ENCODE measurements at regions not wholly inside any gene's neighbourhood (a gene's known extent, or its start where the extent isn't known, plus 50 kb on each side); places are given as distances from the start of the nearest gene placed in this dataset.
"Not testable (repeated sequence)": the region's sequence is repeated elsewhere in the genome, so short reads cannot be mapped to it uniquely, and the experiment has no call there.

DNA sequence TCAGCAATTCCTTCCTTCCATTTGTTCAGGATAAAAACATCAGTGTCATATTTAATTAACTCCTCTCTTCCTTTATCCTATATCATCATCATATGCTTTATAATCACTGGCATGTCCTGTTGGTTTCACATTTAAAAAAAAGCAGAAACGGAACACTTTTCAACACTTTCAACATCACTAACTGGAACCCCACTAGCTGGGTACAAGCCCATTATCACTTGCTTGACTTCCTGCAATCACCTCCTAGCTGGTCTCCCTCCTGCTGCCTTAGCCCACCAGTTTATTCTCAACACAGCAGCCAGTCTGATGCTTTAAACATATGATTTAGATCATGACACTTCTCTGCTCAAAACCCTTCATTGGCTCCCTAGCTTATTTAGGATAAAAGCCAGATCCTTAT lies 116.4 kb upstream of the LSM6 start:
- H3K9me3 Mint-ChIP-seq, result no peaks in the 10 kb centered on the region
- peaks cover 19% of the 10 kb centered on the region for H3K27me3 Mint-ChIP-seq
- ATAC-seq (replicated peaks), result no peak
- H3K4me1 Mint-ChIP-seq, result no peaks in the 10 kb centered on the region
- H3K4me3 Mint-ChIP-seq, result no peak overlapping the region
- H3K36me3 Mint-ChIP-seq (ENCODE audit: low read depth), result no peaks in the 10 kb centered on the region
- H3K27ac Mint-ChIP-seq, result no peak overlapping the region

DNA sequence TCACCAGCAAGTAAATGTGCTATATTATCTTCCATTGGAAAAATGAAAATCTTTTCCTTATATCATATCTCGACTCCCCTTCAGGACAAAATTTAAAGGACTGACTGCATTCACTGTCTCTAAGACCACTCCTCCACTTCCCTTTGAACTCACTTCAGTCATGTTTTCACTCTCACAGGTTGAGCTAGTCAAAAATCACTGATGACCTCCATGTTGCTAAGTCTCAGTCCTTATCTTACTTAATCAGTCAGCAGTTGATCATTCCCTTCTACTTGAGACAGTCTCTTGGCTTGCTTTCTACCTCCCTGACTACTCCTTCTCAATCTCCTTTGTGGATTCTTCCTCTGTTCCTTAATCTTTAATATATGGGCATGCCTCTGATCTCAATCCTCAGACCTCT lies 117.0 kb upstream of the LSM6 start:
- no peak overlapping the region for H3K4me3 Mint-ChIP-seq
- ATAC-seq (replicated peaks), result no peak
- no peaks in the 10 kb centered on the region for H3K4me1 Mint-ChIP-seq
- no peaks in the 10 kb centered on the region for H3K9me3 Mint-ChIP-seq
- peaks cover 13% of the 10 kb centered on the region for H3K27me3 Mint-ChIP-seq
- H3K27ac Mint-ChIP-seq, result no peak overlapping the region
- no peaks in the 10 kb centered on the region for H3K36me3 Mint-ChIP-seq (ENCODE audit: low read depth)

DNA sequence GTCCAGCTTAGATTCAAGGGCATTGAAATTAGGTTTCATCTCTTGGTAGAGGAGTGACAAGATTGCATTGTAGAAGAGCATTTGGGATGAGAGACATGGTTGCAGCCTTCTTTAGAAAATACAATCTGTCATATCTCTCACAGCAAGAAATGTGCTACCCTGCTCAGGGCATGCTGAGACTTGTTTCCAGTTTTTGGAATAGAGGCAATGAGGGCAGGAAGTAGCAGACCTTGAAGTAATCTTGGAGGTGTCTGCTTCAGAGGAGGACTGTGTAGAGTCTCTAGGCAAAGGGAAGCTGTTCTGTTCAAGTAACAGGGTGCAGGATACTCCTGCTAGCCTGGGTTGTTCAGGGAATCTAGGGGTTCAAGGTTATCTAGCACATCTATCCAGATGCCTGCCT lies 116.1 kb upstream of the ZNF827 start:
- H3K4me3 Mint-ChIP-seq, result no peak overlapping the region
- H3K27me3 Mint-ChIP-seq, result peaks cover 3% of the 10 kb centered on the region
- no peaks in the 10 kb centered on the region for H3K36me3 Mint-ChIP-seq (ENCODE audit: low read depth)
- no peak for ATAC-seq (replicated peaks)
- H3K9me3 Mint-ChIP-seq, result no peaks in the 10 kb centered on the region
- no peak overlapping the region for H3K27ac Mint-ChIP-seq
- H3K4me1 Mint-ChIP-seq, result no peaks in the 10 kb centered on the region

DNA sequence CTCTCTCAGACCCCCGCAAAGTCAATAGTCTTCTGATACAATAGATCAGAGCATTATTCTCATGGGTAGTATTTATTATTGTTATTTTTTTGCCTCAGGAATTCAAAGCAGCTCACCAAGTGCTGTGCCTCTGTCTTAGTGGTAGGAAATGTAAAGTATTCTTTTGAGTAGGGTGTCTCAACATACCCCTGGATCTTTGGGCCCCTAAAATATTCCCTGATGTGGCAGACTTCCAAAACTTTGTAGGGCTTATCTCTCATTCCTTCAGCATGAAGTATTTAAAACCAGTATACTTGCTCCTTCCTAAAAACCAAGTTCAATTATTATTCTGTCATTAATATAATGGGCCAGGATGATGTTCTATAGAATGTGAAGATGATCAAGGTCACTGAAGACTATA lies 115.3 kb upstream of the ZNF827 start:
- H3K27ac Mint-ChIP-seq, result no peak overlapping the region
- peaks cover 3% of the 10 kb centered on the region for H3K27me3 Mint-ChIP-seq
- no peaks in the 10 kb centered on the region for H3K4me1 Mint-ChIP-seq
- no peaks in the 10 kb centered on the region for H3K9me3 Mint-ChIP-seq
- no peaks in the 10 kb centered on the region for H3K36me3 Mint-ChIP-seq (ENCODE audit: low read depth)
- no peak overlapping the region for H3K4me3 Mint-ChIP-seq
- no peak for ATAC-seq (replicated peaks)

DNA sequence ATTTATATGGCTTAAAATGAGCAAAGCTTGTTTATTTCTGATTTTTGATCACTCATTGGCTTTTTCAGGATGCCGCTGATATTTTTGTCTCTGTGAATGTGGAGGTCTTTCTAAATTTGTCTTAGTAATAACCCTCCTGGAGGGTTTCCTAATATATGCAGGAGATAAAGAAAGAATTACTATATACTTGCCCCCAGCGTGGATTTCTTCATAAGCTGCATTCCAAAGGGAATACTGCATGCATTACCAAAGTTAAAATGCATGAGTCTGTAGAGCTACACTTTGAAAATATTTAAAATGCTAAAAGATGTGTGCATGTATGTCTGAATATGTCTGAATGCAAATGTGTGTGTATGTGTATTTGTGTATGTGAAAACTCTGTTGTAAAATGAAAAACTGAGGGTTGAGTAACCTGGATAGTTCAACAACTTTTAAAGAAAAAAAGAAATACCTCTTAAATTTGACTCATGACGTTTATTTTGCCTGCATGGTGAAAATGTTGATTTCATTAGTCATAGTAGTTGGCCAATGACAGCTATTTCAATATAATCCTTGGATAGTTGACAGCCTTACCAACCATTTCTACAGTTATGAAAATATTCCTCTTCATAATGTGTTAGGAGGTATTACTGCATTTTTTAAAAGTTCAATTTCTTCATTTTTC lies 113.2 kb upstream of the ZNF827 start:
- Mint-ChIP-seq H3K4me1 (no peaks in the 10 kb centered on the region), H3K4me3 (no peak overlapping the region), H3K27ac (no peak overlapping the region), H3K36me3 (ENCODE audit: low read depth) (no peaks in the 10 kb centered on the region), H3K9me3 (no peaks in the 10 kb centered on the region), H3K27me3 (peaks cover 5% of the 10 kb centered on the region)
- no peak for ATAC-seq (replicated peaks)

DNA sequence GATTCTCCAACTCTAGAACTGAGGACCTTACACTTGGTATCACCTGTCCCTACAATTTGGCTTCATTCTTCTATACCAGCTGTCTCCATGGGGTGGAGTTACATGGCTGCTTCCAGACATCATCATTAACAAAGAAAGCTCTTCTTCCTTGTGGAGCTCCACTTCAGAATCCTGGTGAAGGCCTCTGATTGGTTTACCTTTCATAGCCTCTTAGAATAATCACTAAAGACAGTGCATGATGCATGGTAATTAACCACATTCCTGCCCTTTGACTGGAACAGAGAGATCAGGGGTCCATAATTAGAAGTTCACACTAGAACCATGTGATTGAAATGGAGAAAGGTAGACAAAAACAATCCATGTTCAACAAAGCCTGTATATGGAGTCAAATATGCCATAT lies 112.6 kb upstream of the ZNF827 start:
- no peaks in the 10 kb centered on the region for H3K4me1 Mint-ChIP-seq
- no peak overlapping the region for H3K27ac Mint-ChIP-seq
- H3K36me3 Mint-ChIP-seq (ENCODE audit: low read depth), result no peaks in the 10 kb centered on the region
- peaks cover 9% of the 10 kb centered on the region for H3K27me3 Mint-ChIP-seq
- ATAC-seq (replicated peaks), result no peak
- H3K4me3 Mint-ChIP-seq, result no peak overlapping the region
- no peaks in the 10 kb centered on the region for H3K9me3 Mint-ChIP-seq

DNA sequence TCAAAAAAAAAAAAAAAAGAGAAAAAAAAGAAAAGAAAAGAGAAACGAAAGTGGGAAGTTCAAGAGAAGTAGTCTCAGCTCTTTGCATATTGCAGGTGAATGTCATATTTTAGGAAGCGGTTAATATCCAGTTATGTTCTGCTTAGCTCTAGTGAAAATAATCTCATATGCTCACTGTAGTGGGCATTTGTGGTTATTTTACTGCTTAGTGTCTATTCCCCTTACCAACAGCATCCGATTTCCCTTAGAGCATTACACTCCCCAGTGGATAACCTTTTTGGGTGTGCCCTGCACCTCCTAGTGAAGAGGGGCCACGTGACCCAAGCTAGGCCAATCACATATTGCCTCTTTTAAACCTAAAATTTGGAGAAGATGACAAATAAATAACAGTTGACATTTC lies 111.2 kb upstream of the ZNF827 start:
- peaks cover 5% of the 10 kb centered on the region for H3K27me3 Mint-ChIP-seq
- ATAC-seq (replicated peaks), result no peak
- H3K4me1 Mint-ChIP-seq, result no peaks in the 10 kb centered on the region
- no peaks in the 10 kb centered on the region for H3K9me3 Mint-ChIP-seq
- H3K36me3 Mint-ChIP-seq (ENCODE audit: low read depth), result no peaks in the 10 kb centered on the region
- no peak overlapping the region for H3K4me3 Mint-ChIP-seq
- H3K27ac Mint-ChIP-seq, result no peak overlapping the region

DNA sequence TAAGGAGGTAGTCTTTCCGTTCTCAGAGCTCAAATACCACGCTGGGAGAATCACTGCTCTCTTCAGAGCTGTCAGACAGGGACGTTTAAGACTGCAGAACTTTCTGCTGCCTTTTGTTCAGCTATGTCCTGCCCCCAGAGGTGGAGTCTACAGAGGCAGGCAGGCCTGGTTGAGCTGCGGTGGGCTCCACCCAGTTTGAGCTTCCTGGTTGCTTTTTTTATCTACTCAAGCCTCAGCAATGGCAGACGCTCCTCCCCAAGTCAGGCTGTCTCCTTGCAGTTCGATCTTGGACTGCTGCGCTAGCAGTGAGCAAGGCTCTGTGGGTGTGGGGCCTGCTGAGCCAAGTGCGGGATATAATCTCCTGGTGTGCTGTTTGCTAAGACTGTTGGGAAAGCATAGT lies 109.1 kb upstream of the ZNF827 start:
- H3K27me3 Mint-ChIP-seq; H3K4me1 Mint-ChIP-seq; H3K36me3 Mint-ChIP-seq (ENCODE audit: low read depth); H3K4me3 Mint-ChIP-seq; H3K9me3 Mint-ChIP-seq; ATAC-seq (replicated peaks); H3K27ac Mint-ChIP-seq: not testable (repeated sequence)

DNA sequence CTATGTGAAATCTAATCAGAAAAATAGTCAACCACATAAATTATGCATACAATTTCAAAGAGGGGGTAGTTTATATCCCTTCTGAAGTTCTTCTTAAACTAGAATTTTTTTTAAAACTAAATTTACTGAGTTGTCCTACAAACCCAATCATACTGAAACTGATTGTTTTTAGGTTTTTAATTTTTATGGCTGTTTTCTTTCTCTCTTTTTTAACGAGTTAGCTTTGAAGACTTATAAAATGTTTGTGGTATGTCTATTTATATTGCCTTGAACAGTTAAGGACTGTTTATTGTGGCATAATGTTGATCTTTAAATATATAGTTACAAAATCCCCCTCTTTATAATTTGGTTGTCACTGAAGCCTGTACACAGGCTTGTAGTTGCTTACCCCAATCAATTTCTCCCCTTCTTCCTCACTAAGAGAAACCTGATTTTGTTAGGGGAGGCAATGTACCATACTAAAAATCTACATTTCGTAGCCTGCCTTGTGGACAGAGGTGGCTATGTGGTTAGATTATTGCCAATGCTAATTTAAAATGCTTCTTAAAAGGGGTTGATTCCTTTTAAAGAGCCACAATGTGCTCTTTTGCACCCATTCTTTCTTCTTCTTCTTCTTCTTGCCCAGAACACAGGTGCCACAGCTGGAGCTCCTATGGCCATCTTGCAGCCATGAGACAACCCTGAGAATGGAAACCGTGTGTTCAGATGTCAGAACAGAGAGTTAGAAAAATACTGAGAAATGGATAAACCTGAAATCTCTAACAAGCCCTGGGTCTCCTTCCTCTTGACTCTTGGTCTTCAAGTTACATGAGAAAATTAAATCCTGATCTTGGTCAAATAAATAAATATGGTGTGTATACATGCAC lies 102.7 kb upstream of the ZNF827 start:
- Mint-ChIP-seq H3K27me3 (no peaks in the 10 kb centered on the region), H3K36me3 (ENCODE audit: low read depth) (no peaks in the 10 kb centered on the region), H3K4me3 (no peak overlapping the region), H3K27ac (no peak overlapping the region), H3K9me3 (no peaks in the 10 kb centered on the region), H3K4me1 (no peaks in the 10 kb centered on the region)
- ATAC-seq (replicated peaks), result no peak

DNA sequence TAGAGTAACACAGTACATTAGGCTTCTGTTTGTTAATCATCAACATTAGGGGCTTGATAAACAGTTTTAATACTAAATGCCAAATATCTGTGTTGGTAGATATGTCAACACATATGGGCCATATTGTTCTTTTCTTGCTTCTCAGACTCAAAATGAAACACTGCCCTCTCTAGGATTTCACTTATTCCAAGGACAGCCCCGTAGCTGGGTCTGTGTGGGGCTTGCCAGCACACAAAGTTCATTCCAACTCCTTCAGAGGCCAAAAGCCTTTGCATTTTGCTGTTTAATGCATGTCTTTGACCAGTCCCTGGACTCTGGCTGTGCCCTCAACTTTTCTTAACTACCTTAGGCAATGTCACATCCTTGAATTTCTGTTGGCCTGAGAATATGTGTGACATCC lies 102.0 kb upstream of the ZNF827 start:
- no peaks in the 10 kb centered on the region for H3K36me3 Mint-ChIP-seq (ENCODE audit: low read depth)
- no peak overlapping the region for H3K4me3 Mint-ChIP-seq
- H3K4me1 Mint-ChIP-seq, result no peaks in the 10 kb centered on the region
- H3K27me3 Mint-ChIP-seq, result no peaks in the 10 kb centered on the region
- H3K27ac Mint-ChIP-seq, result no peak overlapping the region
- no peaks in the 10 kb centered on the region for H3K9me3 Mint-ChIP-seq
- no peak for ATAC-seq (replicated peaks)

DNA sequence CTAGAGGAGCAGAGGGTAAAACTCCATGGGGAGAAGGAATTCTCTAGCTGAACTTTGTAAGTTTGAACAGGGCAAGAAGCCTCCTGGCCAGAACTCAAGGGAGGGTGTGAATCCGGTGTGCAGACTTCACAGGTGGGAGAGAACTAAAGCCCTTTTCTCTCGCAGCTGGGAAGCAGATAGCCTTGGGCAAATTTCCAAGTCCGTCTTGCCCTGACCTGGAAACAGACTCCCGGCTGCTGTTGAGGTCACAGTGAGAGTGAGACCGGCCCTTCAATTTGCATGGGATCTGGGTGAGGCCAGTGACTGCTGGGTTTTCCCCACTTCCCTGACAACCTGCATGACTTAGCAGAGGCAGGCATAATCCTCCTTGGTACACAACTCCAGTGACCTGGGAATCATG lies 94.5 kb upstream of the ZNF827 start:
- Mint-ChIP-seq H3K27me3 (peaks cover 7% of the 10 kb centered on the region), H3K36me3 (ENCODE audit: low read depth) (no peaks in the 10 kb centered on the region), H3K9me3 (peaks cover 6% of the 10 kb centered on the region), H3K4me1 (peaks cover 4% of the 10 kb centered on the region), H3K27ac (no peak overlapping the region), H3K4me3 (no peak overlapping the region)
- ATAC-seq (replicated peaks), result no peak

DNA sequence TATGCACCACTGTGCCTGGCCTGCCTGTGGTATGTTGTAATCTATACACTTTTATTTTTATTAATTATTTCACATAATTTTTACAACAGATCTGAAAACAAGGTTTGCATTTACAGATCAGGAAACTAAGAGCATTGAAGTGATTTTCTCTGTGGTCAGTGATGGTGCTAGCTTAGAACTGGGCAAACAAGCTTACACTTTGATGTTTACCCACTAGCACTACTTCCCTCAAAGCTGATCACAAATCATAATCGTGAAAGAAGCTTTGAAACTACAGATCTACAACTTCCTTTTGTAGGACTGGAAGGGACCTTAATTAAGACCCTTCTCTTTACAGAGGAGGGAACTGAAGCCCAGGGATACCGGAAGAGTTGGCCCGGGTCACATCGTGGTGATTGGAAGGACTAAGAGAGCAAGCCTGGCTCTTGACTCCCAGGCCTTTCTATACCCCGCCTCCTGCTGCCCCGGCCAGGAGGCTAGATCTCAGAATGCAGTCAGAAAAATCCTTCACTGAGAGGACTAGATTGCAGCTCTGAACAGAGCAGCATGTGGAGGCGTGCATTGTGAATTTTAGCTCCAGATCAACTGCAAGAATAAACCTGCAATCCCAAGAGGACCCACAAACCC lies 93.7 kb upstream of the ZNF827 start:
- peaks cover 6% of the 10 kb centered on the region for H3K9me3 Mint-ChIP-seq
- no peak for ATAC-seq (replicated peaks)
- no peaks in the 10 kb centered on the region for H3K36me3 Mint-ChIP-seq (ENCODE audit: low read depth)
- no peak overlapping the region for H3K4me3 Mint-ChIP-seq
- no peak overlapping the region for H3K27ac Mint-ChIP-seq
- peaks cover 4% of the 10 kb centered on the region for H3K4me1 Mint-ChIP-seq
- peaks cover 7% of the 10 kb centered on the region for H3K27me3 Mint-ChIP-seq

DNA sequence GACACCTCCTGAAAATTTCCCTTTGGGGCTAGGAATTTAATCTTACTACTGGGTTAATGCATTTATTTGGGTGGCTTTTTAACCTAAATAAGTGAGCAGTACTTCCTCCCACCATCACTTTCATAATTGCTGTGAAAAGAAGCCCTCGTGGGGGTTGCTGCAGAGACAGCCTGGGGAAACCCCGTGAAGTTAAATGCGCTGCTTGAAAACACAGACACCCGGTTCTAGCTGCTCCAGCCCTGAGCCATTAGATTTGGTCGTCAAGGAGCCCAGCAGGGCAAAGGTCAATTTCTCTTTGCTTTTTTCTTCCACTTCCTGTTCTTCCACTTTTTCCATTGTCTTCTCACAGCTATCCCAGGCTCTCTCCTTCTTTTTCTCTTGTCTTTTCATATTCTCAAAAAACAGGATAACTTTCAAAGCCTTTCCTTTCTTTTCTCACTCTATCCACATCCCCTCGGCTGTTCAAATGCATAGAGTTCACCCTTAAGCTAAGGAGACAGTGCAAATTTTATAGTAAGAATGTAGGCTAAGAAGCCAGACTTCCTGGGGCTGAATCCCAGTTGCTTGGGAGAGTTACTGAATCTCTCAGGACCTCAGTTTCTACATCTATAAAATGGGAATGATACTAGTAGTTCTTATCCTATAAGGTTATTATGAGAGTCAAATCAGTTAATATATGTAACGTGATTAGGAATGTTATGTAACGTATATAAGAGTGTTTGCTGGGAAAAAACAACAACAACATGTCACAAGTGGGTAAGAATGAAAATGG lies 91.5 kb upstream of the ZNF827 start:
- Mint-ChIP-seq H3K4me1 (peaks cover 4% of the 10 kb centered on the region), H3K9me3 (peaks cover 6% of the 10 kb centered on the region)

DNA sequence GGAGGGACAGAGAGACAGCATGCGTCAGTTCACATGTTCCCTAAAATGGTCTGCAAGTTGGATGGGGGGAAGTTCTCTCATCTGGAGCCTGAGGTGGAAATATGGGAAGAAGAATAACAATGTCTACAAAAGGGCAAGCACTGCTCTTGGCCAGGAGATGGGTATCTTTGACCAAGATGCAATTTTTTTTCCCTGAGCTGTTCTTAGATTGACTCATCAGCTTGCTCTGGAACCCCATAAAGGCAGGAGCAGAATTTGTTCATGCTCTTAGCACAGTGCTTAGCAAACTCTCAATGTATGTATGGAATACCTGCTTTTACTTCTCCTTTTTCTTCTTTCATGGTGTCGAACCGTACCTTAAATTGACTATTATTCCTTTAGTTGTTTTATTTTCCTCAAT lies 90.5 kb upstream of the ZNF827 start:
- Mint-ChIP-seq H3K36me3 (ENCODE audit: low read depth) (no peaks in the 10 kb centered on the region), H3K9me3 (peaks cover 6% of the 10 kb centered on the region), H3K4me3 (no peak overlapping the region), H3K4me1 (peaks cover 4% of the 10 kb centered on the region), H3K27me3 (peaks cover 24% of the 10 kb centered on the region), H3K27ac (no peak overlapping the region)
- ATAC-seq (replicated peaks), result no peak

More for the DNA sequence above, 91.5 kb upstream of the ZNF827 start:
- Mint-ChIP-seq H3K4me3 (no peak overlapping the region), H3K27ac (no peak overlapping the region), H3K36me3 (ENCODE audit: low read depth) (no peaks in the 10 kb centered on the region), H3K27me3 (peaks cover 17% of the 10 kb centered on the region)
- peak; percentile 31 for ATAC-seq (replicated peaks)

All from activated T-helper 17 cell treated with anti-CD3 and anti-CD28 coated beads, Interleukin-2, amount 50 U/mL, for 72 hours (primary cell).